IMR-90 (cell line): ENCODE measurements at regions not wholly inside any gene's neighbourhood (a gene's known extent, or its start where the extent isn't known, plus 50 kb on each side); places are given as distances from the start of the nearest gene placed in this dataset.

ENCODE experiments used
- CEBPB ChIP-seq: IDR thresholded peaks from 2 replicates; pipeline ENCODE4 v1.6.1; 2012; ENCODE audit warnings: low read depth, low read length, improper control_type of control experiment
- CTCF ChIP-seq: conservative IDR thresholded peaks from 2 replicates; pipeline ENCODE4 v1.5.1; 2012; ENCODE audit warnings: mild to moderate bottlenecking, low read depth, low read length, improper control_type of control experiment
- ELK1 ChIP-seq: fragments of 150-350 bp; IDR thresholded peaks from 2 replicates; pipeline ENCODE4 v1.6.1; 2016; ENCODE audit warnings: low read depth, mild to moderate bottlenecking, low read length, moderate library complexity, borderline replicate concordance
- MAFK ChIP-seq: IDR thresholded peaks from 2 replicates; pipeline ENCODE4 v1.6.1; 2012; ENCODE audit warnings: low read depth, low read length, improper control_type of control experiment
- NFE2L2 ChIP-seq: fragments of 150-350 bp; IDR thresholded peaks from 2 replicates; pipeline ENCODE4 v1.6.1; 2016; ENCODE audit warnings: low read depth, mild to moderate bottlenecking, low read length
- POLR2A ChIP-seq: IDR thresholded peaks from 2 replicates; pipeline ENCODE4 v1.6.1; 2012; ENCODE audit warnings: mild to moderate bottlenecking, low read depth, low read length
- RAD21 ChIP-seq: IDR thresholded peaks from 2 replicates; pipeline ENCODE4 v1.6.1; 2012; ENCODE audit warnings: low read length, improper control_type of control experiment
- RFX5 ChIP-seq: IDR thresholded peaks from 2 replicates; pipeline ENCODE4 v1.8.0; 2012; ENCODE audit warnings: low read depth, mild to moderate bottlenecking, low read length, moderate library complexity
- USF2 ChIP-seq: fragments of 150-350 bp; IDR thresholded peaks from 2 replicates; pipeline ENCODE4 v1.6.1; 2017; ENCODE audit warnings: mild to moderate bottlenecking, antibody characterized with exemption, low read length, low read depth

- no peak for TF ChIP-seq POLR2A
- TF ChIP-seq NFE2L2, result no peak
- TF ChIP-seq MAFK, result no peak
- TF ChIP-seq CTCF, result no peak
- TF ChIP-seq RFX5, result no peak
- TF ChIP-seq ELK1, result no peak
- no peak for TF ChIP-seq CEBPB
- TF ChIP-seq RAD21, result no peak
- TF ChIP-seq USF2, result no peak
Observed at GRCh38 chr18:65983750-65984149, 232.9 kb downstream of the CDH7 start.
